PC-9 (cell line): ENCODE measurements at regions not wholly inside any gene's neighbourhood (a gene's known extent, or its start where the extent isn't known, plus 50 kb on each side); places are given as distances from the start of the nearest gene placed in this dataset.

Source experiments
- BruUV-seq: library from RNA; stranded (reverse); fragments of 400-500 nt; replicated peaks from 2 replicates; lab custom pipeline; 2021; lab: Mats Ljungman, UMichigan
- CTCF ChIA-PET: fragments of 300-600 bp; sonication (Branson Sonifier 250); formaldehyde crosslinking; loops from one replicate; lab custom pipeline; 2022; ENCODE audit warnings: antibody characterized with exemption; lab: Charles Lee
- POLR2A ChIA-PET: fragments of 300-600 bp; sonication (Branson Sonifier 250); formaldehyde crosslinking; loops from one replicate; lab custom pipeline; 2022; ENCODE audit warnings: antibody characterized with exemption; ENCODE audit not compliant: unreplicated experiment; lab: Charles Lee
- DNase-seq, 2 experiments: peaks; one replicate each; pipeline versions ENCODE4 v3.0.0 to v3.0.0-alpha.2; 2015 to 2022; ENCODE audit warnings: mixed read lengths in 1 of 2
- H2AFZ ChIP-seq: fragments of 200-600 bp; sonication (generic); 2 replicates; pipeline ENCODE4 v1.8.1; 2017; ENCODE audit warnings: antibody characterized with exemption
- H3F3A ChIP-seq: fragments of 200-600 bp; sonication (generic); 2 replicates; pipeline ENCODE4 v1.8.1; 2017; ENCODE audit warnings: antibody characterized with exemption, mild to moderate bottlenecking, low read depth; ENCODE audit not compliant: insufficient read depth
- H3K27ac ChIP-seq: fragments of 200-600 bp; sonication (generic); 2 replicates; pipeline ENCODE4 v1.6.1; 2016; ENCODE audit warnings: mixed run types
- H3K27me3 ChIP-seq: fragments of 200-600 bp; sonication (generic); 2 replicates; pipeline ENCODE4 v1.6.1; 2016; ENCODE audit warnings: low read depth, mixed run types; ENCODE audit not compliant: insufficient read depth
- H3K36me3 ChIP-seq: fragments of 200-600 bp; sonication (generic); 2 replicates; pipeline ENCODE4 v1.6.1; 2016; ENCODE audit warnings: low read depth, mixed run types
- H3K4me1 ChIP-seq: fragments of 200-600 bp; sonication (generic); replicated peaks from 2 replicates; pipeline ENCODE4 v1.6.1; 2016; ENCODE audit warnings: mixed run types; ENCODE audit not compliant: insufficient read depth
- H3K4me2 ChIP-seq: fragments of 200-600 bp; sonication (generic); 2 replicates; pipeline ENCODE4 v1.6.1; 2017; ENCODE audit warnings: mixed run types
- H3K4me3 ChIP-seq: fragments of 200-600 bp; sonication (generic); 2 replicates; pipeline ENCODE4 v1.6.1; 2016; ENCODE audit warnings: mixed run types
- H3K79me2 ChIP-seq: fragments of 200-600 bp; sonication (generic); 2 replicates; pipeline ENCODE4 v1.6.1; 2017; ENCODE audit warnings: low read depth, mixed run types
- H3K9me2 ChIP-seq: fragments of 200-600 bp; sonication (generic); 2 replicates; pipeline ENCODE4 v1.8.1; 2017; ENCODE audit warnings: mild to moderate bottlenecking; ENCODE audit not compliant: insufficient read depth
- H3K9me3 ChIP-seq: fragments of 200-600 bp; sonication (generic); 2 replicates; pipeline ENCODE4 v1.8.1; 2016; ENCODE audit warnings: low read depth; ENCODE audit not compliant: insufficient read depth
- H4K20me1 ChIP-seq: fragments of 200-600 bp; sonication (generic); 2 replicates; pipeline ENCODE4 v1.8.1; 2017; ENCODE audit not compliant: insufficient read depth
- EZH2 ChIP-seq: fragments of 200-600 bp; sonication (generic); IDR thresholded peaks from 2 replicates; pipeline ENCODE4 v1.8.0; 2017; ENCODE audit warnings: antibody characterized with exemption, low read depth
- intact Hi-C: fragments of 100-400 bp; cut with micrococcal nuclease; formaldehyde crosslinking; loops from one replicate; pipeline ENCODE4 v1.10.0; 2022; ENCODE audit not compliant: unreplicated experiment
- TF ChIP-seq, protein P1 (sequence below): fragments of 200-600 bp; sonication (generic); conservative IDR thresholded peaks from 2 replicates; pipeline ENCODE4 v1.6.1; 2017; ENCODE audit warnings: mixed run types, antibody characterized with exemption, mild to moderate bottlenecking, moderate library complexity

DNA sequence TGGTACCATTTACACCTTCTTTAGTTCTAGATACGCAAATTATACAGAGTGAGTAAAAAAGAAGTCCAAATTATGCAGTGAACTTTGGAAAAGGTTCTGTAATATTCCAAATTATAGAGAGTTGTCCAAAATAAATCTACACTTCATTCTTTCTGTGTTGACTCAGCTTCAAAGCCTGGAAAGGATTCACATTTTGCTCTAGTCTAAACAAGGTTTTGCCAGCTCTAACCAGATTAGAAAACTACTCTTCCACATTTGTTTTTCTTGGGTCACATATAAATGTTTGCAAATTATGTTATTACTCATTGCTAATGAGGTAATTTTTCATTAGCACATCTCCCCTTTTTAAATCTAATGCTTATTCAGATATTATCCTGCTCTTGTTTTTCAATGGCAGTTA is 1562.4 kb upstream of the SEL1L start:
- H3K9me2 ChIP-seq, result no peaks in the 10 kb centered on the region
- no peaks in the 10 kb centered on the region for H4K20me1 ChIP-seq
- no peak overlapping the region for H2AFZ ChIP-seq
- ChIA-PET CTCF (no interaction called here), POLR2A (no interaction called here)
- no peak for DNase-seq
- no peak overlapping the region for H3K4me2 ChIP-seq
- H3K9me3 ChIP-seq, result no peaks in the 10 kb centered on the region
- no peaks in the 10 kb centered on the region for H3K4me1 ChIP-seq
- no peak overlapping the region for H3K4me3 ChIP-seq
- no peaks in the 10 kb centered on the region for H3K27me3 ChIP-seq
- BruUV-seq, result no TSS peak
- H3F3A ChIP-seq, result no peaks in the 10 kb centered on the region
- no peaks in the 10 kb centered on the region for H3K36me3 ChIP-seq
- H3K27ac ChIP-seq, result no peak overlapping the region
- TF ChIP-seq, protein P1, sequence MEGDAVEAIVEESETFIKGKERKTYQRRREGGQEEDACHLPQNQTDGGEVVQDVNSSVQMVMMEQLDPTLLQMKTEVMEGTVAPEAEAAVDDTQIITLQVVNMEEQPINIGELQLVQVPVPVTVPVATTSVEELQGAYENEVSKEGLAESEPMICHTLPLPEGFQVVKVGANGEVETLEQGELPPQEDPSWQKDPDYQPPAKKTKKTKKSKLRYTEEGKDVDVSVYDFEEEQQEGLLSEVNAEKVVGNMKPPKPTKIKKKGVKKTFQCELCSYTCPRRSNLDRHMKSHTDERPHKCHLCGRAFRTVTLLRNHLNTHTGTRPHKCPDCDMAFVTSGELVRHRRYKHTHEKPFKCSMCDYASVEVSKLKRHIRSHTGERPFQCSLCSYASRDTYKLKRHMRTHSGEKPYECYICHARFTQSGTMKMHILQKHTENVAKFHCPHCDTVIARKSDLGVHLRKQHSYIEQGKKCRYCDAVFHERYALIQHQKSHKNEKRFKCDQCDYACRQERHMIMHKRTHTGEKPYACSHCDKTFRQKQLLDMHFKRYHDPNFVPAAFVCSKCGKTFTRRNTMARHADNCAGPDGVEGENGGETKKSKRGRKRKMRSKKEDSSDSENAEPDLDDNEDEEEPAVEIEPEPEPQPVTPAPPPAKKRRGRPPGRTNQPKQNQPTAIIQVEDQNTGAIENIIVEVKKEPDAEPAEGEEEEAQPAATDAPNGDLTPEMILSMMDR, result no peak
- no peak for TF ChIP-seq EZH2
- H3K79me2 ChIP-seq, result no peaks in the 10 kb centered on the region
- intact Hi-C loops, result no loop called here

DNA sequence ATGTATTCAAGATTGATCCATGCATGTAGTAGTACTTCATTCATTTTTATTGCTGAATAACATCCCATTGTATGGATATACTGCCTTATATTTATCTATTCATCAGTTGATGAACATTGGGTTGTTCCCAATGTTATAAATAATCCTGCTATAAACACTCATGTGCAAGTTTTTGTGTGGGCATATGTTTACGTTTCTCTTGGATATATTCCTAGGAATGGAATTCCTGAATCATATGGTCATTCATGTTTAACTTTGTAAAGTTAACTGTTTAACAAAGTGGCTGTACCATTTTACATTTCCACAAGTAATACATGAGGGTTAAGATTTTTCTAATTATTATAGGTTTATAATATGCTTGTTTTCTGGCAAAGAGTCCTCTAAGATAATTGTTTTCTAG is 1568.2 kb upstream of the SEL1L start:
- BruUV-seq, result no TSS peak
- POLR2A ChIA-PET, result no interaction called here
- intact Hi-C loops, result no loop called here

DNA sequence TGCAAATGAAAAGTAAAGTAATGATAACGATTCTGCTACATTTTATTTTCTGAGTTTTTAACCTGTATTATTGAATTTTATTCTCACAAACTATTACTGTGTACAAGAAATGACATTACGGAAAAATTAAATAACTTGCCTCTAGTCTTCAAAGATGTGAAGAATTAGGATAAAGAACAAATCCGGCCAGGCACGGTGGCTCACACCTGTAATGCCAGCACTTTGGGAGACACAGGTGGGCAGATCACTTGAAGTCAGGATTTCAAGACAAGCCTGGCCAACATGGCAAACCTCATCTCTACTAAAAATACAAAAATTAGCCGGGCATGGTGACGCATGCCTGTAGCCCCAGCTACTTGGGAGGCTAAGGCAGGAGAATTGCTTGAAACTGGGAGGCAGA is 1584.4 kb upstream of the SEL1L start:
- no peaks in the 10 kb centered on the region for H3K79me2 ChIP-seq
- H3K4me3 ChIP-seq, result no peak overlapping the region
- H3K4me2 ChIP-seq, result no peak overlapping the region
- BruUV-seq, result no TSS peak
- H3K36me3 ChIP-seq, result no peaks in the 10 kb centered on the region
- H3F3A ChIP-seq, result no peaks in the 10 kb centered on the region
- no peaks in the 10 kb centered on the region for H3K27me3 ChIP-seq
- intact Hi-C loops, result no loop called here
- DNase-seq, result no peak
- H3K9me2 ChIP-seq, result no peaks in the 10 kb centered on the region
- ChIA-PET POLR2A (no interaction called here), CTCF (no interaction called here)
- H3K27ac ChIP-seq, result no peak overlapping the region
- H4K20me1 ChIP-seq, result no peaks in the 10 kb centered on the region
- no peaks in the 10 kb centered on the region for H3K4me1 ChIP-seq
- H3K9me3 ChIP-seq, result no peaks in the 10 kb centered on the region
- H2AFZ ChIP-seq, result no peak overlapping the region
- TF ChIP-seq EZH2, result no peak

More for the DNA sequence above, 1568.2 kb upstream of the SEL1L start:
- Histone ChIP-seq H3K36me3 (no peaks in the 10 kb centered on the region), H3F3A (no peaks in the 10 kb centered on the region), H3K9me2 (no peaks in the 10 kb centered on the region), H2AFZ (no peak overlapping the region), H3K27me3 (no peaks in the 10 kb centered on the region), H3K9me3 (no peaks in the 10 kb centered on the region), H3K4me3 (no peak overlapping the region), H4K20me1 (no peaks in the 10 kb centered on the region), H3K79me2 (no peaks in the 10 kb centered on the region), H3K4me2 (no peak overlapping the region), H3K27ac (no peak overlapping the region), H3K4me1 (no peaks in the 10 kb centered on the region)
- CTCF ChIA-PET, result no interaction called here
- no peak for TF ChIP-seq EZH2
- TF ChIP-seq, protein P1, result no peak
- DNase-seq, result no peak

DNA sequence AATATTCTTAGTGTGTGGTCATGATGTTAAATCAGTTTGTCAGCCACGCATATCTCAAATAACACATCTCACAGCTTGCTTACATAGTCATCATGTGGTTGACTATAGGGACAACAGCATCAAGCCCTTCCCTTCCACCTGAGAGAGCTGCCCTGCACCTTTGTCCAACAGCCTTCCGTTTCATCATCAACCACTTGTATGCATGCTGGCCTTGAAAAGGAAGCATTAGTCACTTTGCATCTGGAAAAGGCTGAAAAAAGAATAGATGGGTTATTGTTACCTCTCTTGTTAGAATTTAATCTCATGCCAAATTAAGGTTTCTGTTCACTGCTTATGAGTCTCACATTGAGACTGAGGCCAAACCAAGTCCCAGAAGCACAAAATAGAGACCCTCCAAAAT is 1586.5 kb upstream of the SEL1L start:
- Histone ChIP-seq H3K79me2 (no peaks in the 10 kb centered on the region), H3K27me3 (no peaks in the 10 kb centered on the region), H3K9me2 (no peaks in the 10 kb centered on the region), H3K36me3 (no peaks in the 10 kb centered on the region), H3K4me2 (no peak overlapping the region), H3F3A (no peaks in the 10 kb centered on the region), H3K4me1 (no peaks in the 10 kb centered on the region), H4K20me1 (no peaks in the 10 kb centered on the region), H3K4me3 (no peak overlapping the region), H2AFZ (no peak overlapping the region), H3K27ac (no peak overlapping the region), H3K9me3 (no peaks in the 10 kb centered on the region)
- POLR2A ChIA-PET, result no interaction called here
- no peak for DNase-seq
- BruUV-seq, result no TSS peak
- intact Hi-C loops, result no loop called here
- TF ChIP-seq, protein P1, result no peak
- no peak for TF ChIP-seq EZH2
- CTCF ChIA-PET, result no interaction called here
